Epithelial cell of esophagus (primary cell): ENCODE measurements at regions not wholly inside any gene's neighbourhood (a gene's known extent, or its start where the extent isn't known, plus 50 kb on each side); places are given as distances from the start of the nearest gene placed in this dataset.

Experiments
- DNase-seq: peaks from one replicate; pipeline ENCODE4 v3.0.0; 2010; ENCODE audit warnings: low read depth
- H3K4me3 ChIP-seq: 2 replicates; pipeline ENCODE4 v1.5.1; 2011; ENCODE audit warnings: mild to moderate bottlenecking, low read length, control low read depth
- TF ChIP-seq, protein P1 (sequence below): IDR thresholded peaks from 2 replicates; pipeline ENCODE4 v1.5.1; 2011; ENCODE audit warnings: low read depth, mild to moderate bottlenecking, low read length, control low read depth, inconsistent platforms; ENCODE audit not compliant: insufficient read depth; ENCODE audit errors: missing control alignments

- DNase-seq: no peak
- TF ChIP-seq, protein P1, sequence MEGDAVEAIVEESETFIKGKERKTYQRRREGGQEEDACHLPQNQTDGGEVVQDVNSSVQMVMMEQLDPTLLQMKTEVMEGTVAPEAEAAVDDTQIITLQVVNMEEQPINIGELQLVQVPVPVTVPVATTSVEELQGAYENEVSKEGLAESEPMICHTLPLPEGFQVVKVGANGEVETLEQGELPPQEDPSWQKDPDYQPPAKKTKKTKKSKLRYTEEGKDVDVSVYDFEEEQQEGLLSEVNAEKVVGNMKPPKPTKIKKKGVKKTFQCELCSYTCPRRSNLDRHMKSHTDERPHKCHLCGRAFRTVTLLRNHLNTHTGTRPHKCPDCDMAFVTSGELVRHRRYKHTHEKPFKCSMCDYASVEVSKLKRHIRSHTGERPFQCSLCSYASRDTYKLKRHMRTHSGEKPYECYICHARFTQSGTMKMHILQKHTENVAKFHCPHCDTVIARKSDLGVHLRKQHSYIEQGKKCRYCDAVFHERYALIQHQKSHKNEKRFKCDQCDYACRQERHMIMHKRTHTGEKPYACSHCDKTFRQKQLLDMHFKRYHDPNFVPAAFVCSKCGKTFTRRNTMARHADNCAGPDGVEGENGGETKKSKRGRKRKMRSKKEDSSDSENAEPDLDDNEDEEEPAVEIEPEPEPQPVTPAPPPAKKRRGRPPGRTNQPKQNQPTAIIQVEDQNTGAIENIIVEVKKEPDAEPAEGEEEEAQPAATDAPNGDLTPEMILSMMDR: no peak
Observed at GRCh38 chr3:8273479-8273878, 228.1 kb upstream of the LMCD1 start.

GRCh38 chr3:8276056-8276455 is 225.6 kb upstream of the LMCD1 start:
- TF ChIP-seq, protein P1: no peak
- no peak overlapping the region for H3K4me3 ChIP-seq
- DNase-seq: no peak

More at GRCh38 chr3:8273479-8273878, 228.1 kb upstream of the LMCD1 start:
- H3K4me3 ChIP-seq: no peak overlapping the region

- TF ChIP-seq, protein P1: no peak
- no peak for DNase-seq
- H3K4me3 ChIP-seq: no peak overlapping the region
Observed at GRCh38 chr3:8276506-8276905, 225.1 kb upstream of the LMCD1 start.

DNA sequence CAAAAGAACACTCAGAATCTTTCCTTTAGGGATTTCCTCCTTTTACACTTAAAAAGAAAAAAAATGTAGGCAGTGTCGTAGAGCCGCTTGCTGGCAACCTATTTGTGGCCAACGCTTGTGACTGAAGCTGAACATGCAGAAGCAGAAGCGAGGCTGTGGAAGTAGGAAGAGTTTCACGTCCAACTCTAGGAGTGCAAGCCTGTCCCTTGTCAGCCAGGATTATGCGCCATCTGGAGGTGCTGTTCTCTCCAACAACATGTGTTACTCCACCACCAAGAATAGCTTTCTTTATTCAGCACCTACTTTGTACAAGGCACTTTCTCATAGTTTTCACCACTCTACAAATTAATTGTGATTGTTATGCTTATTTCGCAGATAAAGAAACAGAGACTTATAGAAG is 223.2 kb upstream of the LMCD1 start:
- TF ChIP-seq, protein P1: peak; percentile 18
- H3K4me3 ChIP-seq: no peak overlapping the region
- DNase-seq: no peak

- TF ChIP-seq, protein P1: no peak
- no peak for DNase-seq
- no peak overlapping the region for H3K4me3 ChIP-seq
Observed at GRCh38 chr3:8279476-8279875, 222.1 kb upstream of the LMCD1 start.

- DNase-seq: no peak
- TF ChIP-seq, protein P1: no peak
- no peak overlapping the region for H3K4me3 ChIP-seq
Observed at GRCh38 chr3:8279886-8280550, 221.6 kb upstream of the LMCD1 start.

DNA sequence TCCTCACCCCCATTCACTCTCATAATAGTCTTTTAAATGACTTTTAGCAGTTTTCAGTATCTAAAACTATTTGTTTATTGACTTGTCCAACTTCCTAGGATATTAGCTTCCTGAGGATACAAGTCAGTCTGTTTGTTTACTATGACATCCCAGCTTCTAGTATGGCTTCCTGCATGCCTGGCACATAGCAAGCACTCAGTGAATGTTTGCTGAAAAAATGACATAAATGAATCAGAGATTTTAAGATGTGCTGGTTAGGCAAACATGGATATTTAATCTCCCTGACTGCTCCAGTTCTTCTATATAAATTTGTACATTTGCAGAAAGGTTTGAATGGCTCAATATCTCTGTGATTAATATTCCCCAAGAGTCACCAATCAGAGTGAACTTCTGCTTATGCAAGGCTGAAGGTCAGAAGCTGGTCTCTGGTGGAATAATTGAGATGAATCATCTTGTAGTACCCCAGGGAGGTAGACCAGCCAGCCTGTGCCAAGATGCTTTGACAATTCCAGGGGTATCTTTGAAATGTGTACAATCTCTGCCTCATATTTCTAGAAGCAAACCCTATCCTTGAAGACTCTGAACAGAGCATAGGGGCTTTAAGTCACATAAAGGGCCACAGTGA is 219.0 kb upstream of the LMCD1 start:
- no peak for DNase-seq
- TF ChIP-seq, protein P1: no peak
- H3K4me3 ChIP-seq: no peak overlapping the region
